ENCODE measurements at regions not wholly inside any gene's neighbourhood (a gene's known extent, or its start where the extent isn't known, plus 50 kb on each side); places are given as distances from the start of the nearest gene placed in this dataset.
A peak's percentile ranks its signal among the peaks of the same experiment; 100 is the strongest.

DNA sequence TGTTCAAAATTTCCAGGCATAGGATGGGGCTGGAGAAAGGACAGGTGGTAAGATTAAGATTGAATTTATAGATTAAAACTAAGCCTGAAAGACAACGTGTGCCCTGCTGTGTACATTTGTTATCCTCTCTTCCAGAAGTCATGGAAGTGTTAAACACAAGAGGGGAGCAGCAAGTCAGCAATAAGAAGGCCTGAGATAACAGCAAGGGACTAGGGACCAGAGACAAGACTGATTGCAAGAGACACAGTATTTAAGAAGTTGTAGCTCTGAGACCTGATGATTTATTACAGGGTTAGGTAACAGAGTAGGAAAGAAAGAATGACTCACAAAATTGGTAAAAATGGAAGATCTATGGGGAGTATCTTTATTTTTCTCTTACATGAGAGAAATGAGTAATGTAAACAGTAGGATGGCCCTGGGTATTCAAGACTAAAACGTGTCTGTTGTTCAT is 55.7 kb upstream of the COL1A2 start:
- TF ChIP-seq CTCF (IDR thresholded peaks at IDR 0.05 in 2 of 3, conservative IDR thresholded peaks at IDR 0.05 in 1 of 3; ENCODE audit: insufficient read depth in 2 of 3, low read depth in 1 of 3, low read length in 3 of 3) = no peak
- no peak for TF ChIP-seq GABPA (tag; conservative IDR thresholded peaks at IDR 0.05; ENCODE audit: low read depth)
- 0 out of 2 replicates have a peak, but pooled peaks have one; percentile 11 for TF ChIP-seq CREM (IDR thresholded peaks at IDR 0.05; ENCODE audit: low read depth)
- TF ChIP-seq HDGF (IDR thresholded peaks at IDR 0.05) = no peak
- no peak for TF ChIP-seq ZFP36 (IDR thresholded peaks at IDR 0.05; ENCODE audit: low read depth, low read length, partially characterized antibody)
- no peak for TF ChIP-seq ZNF511 (CRISPR knock-in tag; IDR thresholded peaks at IDR 0.05)
- no peak for TF ChIP-seq ZNF707 (CRISPR knock-in tag; conservative IDR thresholded peaks at IDR 0.05)
- TF ChIP-seq, protein P1, sequence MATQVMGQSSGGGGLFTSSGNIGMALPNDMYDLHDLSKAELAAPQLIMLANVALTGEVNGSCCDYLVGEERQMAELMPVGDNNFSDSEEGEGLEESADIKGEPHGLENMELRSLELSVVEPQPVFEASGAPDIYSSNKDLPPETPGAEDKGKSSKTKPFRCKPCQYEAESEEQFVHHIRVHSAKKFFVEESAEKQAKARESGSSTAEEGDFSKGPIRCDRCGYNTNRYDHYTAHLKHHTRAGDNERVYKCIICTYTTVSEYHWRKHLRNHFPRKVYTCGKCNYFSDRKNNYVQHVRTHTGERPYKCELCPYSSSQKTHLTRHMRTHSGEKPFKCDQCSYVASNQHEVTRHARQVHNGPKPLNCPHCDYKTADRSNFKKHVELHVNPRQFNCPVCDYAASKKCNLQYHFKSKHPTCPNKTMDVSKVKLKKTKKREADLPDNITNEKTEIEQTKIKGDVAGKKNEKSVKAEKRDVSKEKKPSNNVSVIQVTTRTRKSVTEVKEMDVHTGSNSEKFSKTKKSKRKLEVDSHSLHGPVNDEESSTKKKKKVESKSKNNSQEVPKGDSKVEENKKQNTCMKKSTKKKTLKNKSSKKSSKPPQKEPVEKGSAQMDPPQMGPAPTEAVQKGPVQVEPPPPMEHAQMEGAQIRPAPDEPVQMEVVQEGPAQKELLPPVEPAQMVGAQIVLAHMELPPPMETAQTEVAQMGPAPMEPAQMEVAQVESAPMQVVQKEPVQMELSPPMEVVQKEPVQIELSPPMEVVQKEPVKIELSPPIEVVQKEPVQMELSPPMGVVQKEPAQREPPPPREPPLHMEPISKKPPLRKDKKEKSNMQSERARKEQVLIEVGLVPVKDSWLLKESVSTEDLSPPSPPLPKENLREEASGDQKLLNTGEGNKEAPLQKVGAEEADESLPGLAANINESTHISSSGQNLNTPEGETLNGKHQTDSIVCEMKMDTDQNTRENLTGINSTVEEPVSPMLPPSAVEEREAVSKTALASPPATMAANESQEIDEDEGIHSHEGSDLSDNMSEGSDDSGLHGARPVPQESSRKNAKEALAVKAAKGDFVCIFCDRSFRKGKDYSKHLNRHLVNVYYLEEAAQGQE (IDR thresholded peaks at IDR 0.05; ENCODE audit: borderline replicate concordance) = peak; percentile 7; the same call in 1 of the 2 replicates
- TF ChIP-seq, protein P1 (CRISPR knock-in tag; IDR thresholded peaks at IDR 0.05; ENCODE audit: low read depth) = no peak
- TF ChIP-seq TCF7 (IDR thresholded peaks at IDR 0.05; ENCODE audit: borderline replicate concordance) = no peak
- no peak for TF ChIP-seq ZNF282 (CRISPR knock-in tag; IDR thresholded peaks at IDR 0.05)
- TF ChIP-seq, protein P2, sequence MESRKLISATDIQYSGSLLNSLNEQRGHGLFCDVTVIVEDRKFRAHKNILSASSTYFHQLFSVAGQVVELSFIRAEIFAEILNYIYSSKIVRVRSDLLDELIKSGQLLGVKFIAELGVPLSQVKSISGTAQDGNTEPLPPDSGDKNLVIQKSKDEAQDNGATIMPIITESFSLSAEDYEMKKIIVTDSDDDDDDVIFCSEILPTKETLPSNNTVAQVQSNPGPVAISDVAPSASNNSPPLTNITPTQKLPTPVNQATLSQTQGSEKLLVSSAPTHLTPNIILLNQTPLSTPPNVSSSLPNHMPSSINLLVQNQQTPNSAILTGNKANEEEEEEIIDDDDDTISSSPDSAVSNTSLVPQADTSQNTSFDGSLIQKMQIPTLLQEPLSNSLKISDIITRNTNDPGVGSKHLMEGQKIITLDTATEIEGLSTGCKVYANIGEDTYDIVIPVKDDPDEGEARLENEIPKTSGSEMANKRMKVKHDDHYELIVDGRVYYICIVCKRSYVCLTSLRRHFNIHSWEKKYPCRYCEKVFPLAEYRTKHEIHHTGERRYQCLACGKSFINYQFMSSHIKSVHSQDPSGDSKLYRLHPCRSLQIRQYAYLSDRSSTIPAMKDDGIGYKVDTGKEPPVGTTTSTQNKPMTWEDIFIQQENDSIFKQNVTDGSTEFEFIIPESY (CRISPR knock-in tag; IDR thresholded peaks at IDR 0.05) = no peak
- no peak for TF ChIP-seq ZBTB1 (CRISPR knock-in tag; IDR thresholded peaks at IDR 0.05; ENCODE audit: borderline replicate concordance, low read depth)
- TF ChIP-seq, protein P3, sequence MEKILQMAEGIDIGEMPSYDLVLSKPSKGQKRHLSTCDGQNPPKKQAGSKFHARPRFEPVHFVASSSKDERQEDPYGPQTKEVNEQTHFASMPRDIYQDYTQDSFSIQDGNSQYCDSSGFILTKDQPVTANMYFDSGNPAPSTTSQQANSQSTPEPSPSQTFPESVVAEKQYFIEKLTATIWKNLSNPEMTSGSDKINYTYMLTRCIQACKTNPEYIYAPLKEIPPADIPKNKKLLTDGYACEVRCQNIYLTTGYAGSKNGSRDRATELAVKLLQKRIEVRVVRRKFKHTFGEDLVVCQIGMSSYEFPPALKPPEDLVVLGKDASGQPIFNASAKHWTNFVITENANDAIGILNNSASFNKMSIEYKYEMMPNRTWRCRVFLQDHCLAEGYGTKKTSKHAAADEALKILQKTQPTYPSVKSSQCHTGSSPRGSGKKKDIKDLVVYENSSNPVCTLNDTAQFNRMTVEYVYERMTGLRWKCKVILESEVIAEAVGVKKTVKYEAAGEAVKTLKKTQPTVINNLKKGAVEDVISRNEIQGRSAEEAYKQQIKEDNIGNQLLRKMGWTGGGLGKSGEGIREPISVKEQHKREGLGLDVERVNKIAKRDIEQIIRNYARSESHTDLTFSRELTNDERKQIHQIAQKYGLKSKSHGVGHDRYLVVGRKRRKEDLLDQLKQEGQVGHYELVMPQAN (IDR thresholded peaks at IDR 0.05; ENCODE audit: borderline replicate concordance) = no peak
- no peak for TF ChIP-seq RUNX1 (IDR thresholded peaks at IDR 0.05; ENCODE audit: low read depth)
